Neuronal stem cell (in vitro differentiated cells): ENCODE measurements at regions not wholly inside any gene's neighbourhood (a gene's known extent, or its start where the extent isn't known, plus 50 kb on each side); places are given as distances from the start of the nearest gene placed in this dataset.
A peak's percentile ranks its signal among the peaks of the same experiment; 100 is the strongest.

Source experiments
- DNase-seq: peaks from one replicate; pipeline ENCODE4 v3.0.0-alpha.2; 2013; ENCODE audit warnings: low spot score
- H2AFZ ChIP-seq: one replicate; pipeline ENCODE4 v1.6.1; 2013; ENCODE audit warnings: mild to moderate bottlenecking, low read length, inconsistent platforms
- H2AK5ac ChIP-seq: 2 replicates; pipeline ENCODE4 v1.6.1; 2013; ENCODE audit warnings: low read depth, mild to moderate bottlenecking, inconsistent platforms, low read length, moderate library complexity, mixed read lengths
- H2BK120ac ChIP-seq: 2 replicates; pipeline ENCODE4 v1.6.1; 2013; ENCODE audit warnings: low read depth, mild to moderate bottlenecking, inconsistent platforms, low read length, moderate library complexity, mixed read lengths
- H2BK12ac ChIP-seq: one replicate; pipeline ENCODE4 v1.6.1; 2013; ENCODE audit warnings: low read length, inconsistent platforms
- H2BK15ac ChIP-seq: 2 replicates; pipeline ENCODE4 v1.6.1; 2013; ENCODE audit warnings: mild to moderate bottlenecking, low read length, inconsistent platforms, mixed read lengths
- H2BK5ac ChIP-seq: one replicate; pipeline ENCODE4 v1.6.1; 2013; ENCODE audit warnings: inconsistent platforms, mild to moderate bottlenecking, low read length, moderate library complexity
- H3K14ac ChIP-seq: one replicate; pipeline ENCODE4 v1.6.1; 2013; ENCODE audit warnings: low read length, inconsistent platforms
- H3K18ac ChIP-seq: 2 replicates; pipeline ENCODE4 v1.6.1; 2013; ENCODE audit warnings: low read length, inconsistent platforms
- H3K23ac ChIP-seq: 2 replicates; pipeline ENCODE4 v1.6.1; 2013; ENCODE audit warnings: low read depth, mild to moderate bottlenecking, mixed read lengths, low read length, inconsistent platforms; ENCODE audit not compliant: poor library complexity
- H3K27ac ChIP-seq: replicated peaks from 3 replicates; pipeline ENCODE4 v1.5.1; 2013; ENCODE audit warnings: low read length, inconsistent platforms
- H3K27me3 ChIP-seq, 3 experiments: 2 replicates each; pipeline ENCODE4 v1.6.1; 2013; ENCODE audit warnings: low read length in 3 of 3, mild to moderate bottlenecking in 2 of 3, inconsistent platforms in 1 of 3, low read depth in 1 of 3, mixed read lengths in 1 of 3, moderate library complexity in 1 of 3; ENCODE audit not compliant: control insufficient read depth in 3 of 3, insufficient read depth in 3 of 3
- H3K36me3 ChIP-seq, 2 donors: replicated peaks in 1 of 2; 2 replicates each; pipeline ENCODE4 v1.6.1; 2013; ENCODE audit warnings: low read length in 2 of 2; ENCODE audit not compliant: control insufficient read depth in 2 of 2, insufficient read depth in 2 of 2
- H3K4ac ChIP-seq: 2 replicates; pipeline ENCODE4 v1.6.1; 2013; ENCODE audit warnings: inconsistent platforms, mild to moderate bottlenecking, low read length, moderate library complexity
- H3K4me1 ChIP-seq, 2 donors: 1 replicate in 1 of 2; 2 replicates in 1 of 2; pipeline ENCODE4 v1.6.1; 2013; ENCODE audit warnings: low read length in 2 of 2, low read depth in 1 of 2; ENCODE audit not compliant: control insufficient read depth in 2 of 2, insufficient read depth in 1 of 2
- H3K4me2 ChIP-seq: one replicate; pipeline ENCODE4 v1.6.1; 2013; ENCODE audit warnings: mild to moderate bottlenecking, low read length, inconsistent platforms; ENCODE audit not compliant: insufficient read depth, poor library complexity, severe bottlenecking
- H3K4me3 ChIP-seq, 2 donors: 2 replicates each; pipeline ENCODE4 v1.5.1; 2013; ENCODE audit warnings: low read length in 2 of 2, mild to moderate bottlenecking in 2 of 2, inconsistent platforms in 1 of 2, moderate library complexity in 1 of 2
- H3K79me1 ChIP-seq: one replicate; pipeline ENCODE4 v1.6.1; 2013; ENCODE audit warnings: low read depth, mild to moderate bottlenecking, inconsistent platforms, low read length, moderate library complexity
- H3K9ac ChIP-seq: one replicate; pipeline ENCODE4 v1.6.1; 2013; ENCODE audit warnings: mild to moderate bottlenecking, low read depth, low read length, inconsistent platforms; ENCODE audit not compliant: poor library complexity
- H3K9me3 ChIP-seq, 2 donors: replicated peaks in 1 of 2; 2 replicates each; pipeline versions ENCODE3 to v1.6.1; 2013; ENCODE audit warnings: low read length in 2 of 2, mild to moderate bottlenecking in 2 of 2, inconsistent platforms in 1 of 2, low read depth in 1 of 2, mixed read lengths in 1 of 2, moderate library complexity in 1 of 2; ENCODE audit not compliant: control insufficient read depth in 2 of 2, insufficient read depth in 1 of 2
- H4K8ac ChIP-seq: one replicate; pipeline ENCODE4 v1.6.1; 2013; ENCODE audit warnings: low read depth, mild to moderate bottlenecking, inconsistent platforms, low read length, moderate library complexity
- H4K91ac ChIP-seq: one replicate; pipeline ENCODE4 v1.6.1; 2013; ENCODE audit warnings: low read length, low read depth, mild to moderate bottlenecking, inconsistent platforms; ENCODE audit not compliant: poor library complexity
- WGBS, 2 donors: extraction: QIAGEN DNeasy Blood & Tissue Kit; methylation state at CpG; one replicate each; pipeline ENCODE4 v1.1.7; 2013; ENCODE audit warnings: missing lambda C conversion rate in 2 of 2, mixed read lengths in 1 of 2; ENCODE audit not compliant: insufficient read length in 2 of 2, insufficient replicate concordance in 1 of 2; ENCODE audit errors: extremely low coverage in 2 of 2; 5-methylcytosine and 5-hydroxymethylcytosine counted together

DNA sequence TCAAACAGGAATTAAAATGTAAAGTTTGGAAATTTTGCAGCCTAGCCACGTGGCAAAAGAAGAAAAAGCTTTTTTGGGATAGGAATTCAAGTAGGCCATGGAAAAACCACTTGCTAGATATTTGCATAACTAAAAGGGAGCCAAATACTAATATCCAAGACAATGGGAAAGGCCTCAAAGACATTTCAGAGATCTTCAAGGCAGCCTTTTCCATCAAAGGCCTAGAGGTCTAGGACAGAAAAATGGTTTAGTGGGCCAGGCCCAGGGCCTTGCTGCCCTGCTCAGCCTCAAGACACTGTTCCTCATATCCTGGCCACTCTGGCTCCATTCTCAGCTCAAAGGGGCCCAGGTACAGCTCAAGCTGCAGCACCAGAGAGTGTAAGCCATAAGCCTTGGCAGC lies 265.9 kb upstream of the RPS23 start:
- Histone ChIP-seq H3K14ac (peak overlapping the region; percentile 47), H2BK15ac (no peak overlapping the region), H3K4me1 (no peaks in the 10 kb centered on the region), H3K4me2 (no peak overlapping the region), H3K79me1 (no peaks in the 10 kb centered on the region), H3K4ac (no peak overlapping the region), H2BK12ac (no peak overlapping the region), H3K9me3 (no peaks in the 10 kb centered on the region), H3K9ac (no peak overlapping the region), H2BK120ac (no peak overlapping the region), H4K8ac (no peak overlapping the region), H3K36me3 (no peaks in the 10 kb centered on the region), H3K27me3 (no peaks in the 10 kb centered on the region), H2AK5ac (no peak overlapping the region), H3K4me3 (no peak overlapping the region), H3K18ac (peak overlapping the region; percentile 32), H2BK5ac (no peak overlapping the region), H3K23ac (no peak overlapping the region), H4K91ac (no peak overlapping the region), H2AFZ (no peak overlapping the region), H3K27ac (no peak overlapping the region)
- WGBS, 2 donors: no CpG with 5 or more reads among the region's 1 CpG
- no peak for DNase-seq

DNA sequence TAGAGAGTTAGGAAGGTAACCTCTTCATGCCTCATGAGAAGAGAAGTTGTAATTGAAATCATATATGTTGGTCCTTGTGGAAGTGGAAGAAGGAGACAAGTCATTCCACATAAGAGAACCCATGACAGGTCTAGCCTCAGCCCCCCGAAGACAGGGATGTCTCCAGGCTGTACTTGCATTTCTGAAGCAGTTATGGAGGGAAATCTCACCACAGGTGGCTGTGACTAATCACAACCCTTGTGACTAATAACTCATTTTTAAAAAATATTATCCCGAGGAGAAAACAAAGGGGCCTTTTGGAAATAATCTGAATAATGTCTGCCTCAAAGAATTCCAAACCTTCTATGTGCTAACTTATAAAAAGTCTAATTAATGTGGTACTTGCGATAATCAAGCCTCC lies 262.1 kb upstream of the RPS23 start:
- Histone ChIP-seq H2BK120ac (no peak overlapping the region), H3K79me1 (no peaks in the 10 kb centered on the region), H3K9me3 (no peaks in the 10 kb centered on the region), H3K27me3 (no peaks in the 10 kb centered on the region), H3K4me1 (peaks cover 0 to 2% of the 10 kb centered on the region in 2 donors), H4K91ac (no peak overlapping the region), H3K4ac (no peak overlapping the region), H3K36me3 (no peaks in the 10 kb centered on the region), H2AFZ (no peak overlapping the region), H3K18ac (no peak overlapping the region), H2BK15ac (no peak overlapping the region), H3K23ac (no peak overlapping the region), H2AK5ac (no peak overlapping the region), H2BK5ac (no peak overlapping the region), H3K14ac (no peak overlapping the region), H4K8ac (no peak overlapping the region), H3K9ac (no peak overlapping the region), H3K27ac (no peak overlapping the region), H3K4me3 (no peak overlapping the region), H2BK12ac (no peak overlapping the region), H3K4me2 (no peak overlapping the region)
- no peak for DNase-seq
- WGBS, 2 donors: no CpG with 5 or more reads among the region's 3 CpGs

DNA sequence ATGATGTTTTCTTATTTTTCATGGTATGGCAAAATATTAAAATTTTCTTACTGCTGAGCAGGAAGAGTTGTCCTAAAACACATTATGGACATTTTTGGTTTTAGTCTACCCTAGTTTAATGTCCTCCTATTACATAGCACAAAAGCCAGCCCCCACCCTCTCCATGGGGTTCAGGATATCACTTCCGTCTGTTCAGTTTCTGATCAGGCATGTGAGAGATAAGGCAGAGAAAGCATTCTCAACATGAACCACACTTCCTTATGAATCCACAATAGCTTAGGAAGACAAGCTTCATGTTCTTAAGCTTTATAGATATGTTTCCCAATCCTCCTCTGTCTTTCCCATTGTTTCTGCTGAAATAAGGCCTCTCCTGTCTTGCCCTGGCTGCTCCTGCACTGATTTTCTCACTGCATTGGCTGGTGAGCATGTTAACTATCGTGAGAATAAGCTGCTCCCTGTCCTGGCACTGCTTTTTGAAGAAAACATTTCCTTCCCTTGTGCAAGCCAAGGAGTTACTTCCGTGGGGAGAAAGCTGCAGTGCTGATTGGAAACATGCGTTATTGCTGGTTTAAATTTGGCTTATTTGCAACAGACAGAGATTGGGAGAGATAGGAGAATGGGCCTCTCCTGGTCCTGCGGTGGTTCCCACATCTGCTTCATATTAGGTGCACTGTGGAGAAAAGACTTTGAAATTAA lies 260.3 kb upstream of the RPS23 start:
- WGBS, 2 donors: no CpG with 5 or more reads among the region's 5 CpGs

GRCh38 chr5:82537687-82538306 lies 259.6 kb upstream of the RPS23 start:
- H3K79me1 ChIP-seq: no peaks in the 10 kb centered on the region
- no peak overlapping the region for H4K91ac ChIP-seq
- no peak overlapping the region for H3K14ac ChIP-seq
- no peak overlapping the region for H3K4me3 ChIP-seq
- no peak overlapping the region for H2BK15ac ChIP-seq
- no peaks in the 10 kb centered on the region for H3K9me3 ChIP-seq
- no peak overlapping the region for H3K9ac ChIP-seq
- no peak overlapping the region for H4K8ac ChIP-seq
- H3K4me2 ChIP-seq: no peak overlapping the region
- no peak overlapping the region for H3K27ac ChIP-seq
- H3K23ac ChIP-seq: no peak overlapping the region
- no peak overlapping the region for H2BK5ac ChIP-seq
- H2BK12ac ChIP-seq: no peak overlapping the region
- no peak overlapping the region for H2AFZ ChIP-seq
- no CpG with 5 or more reads among the region's 10 CpGs for WGBS, 2 donors
- peaks cover 0 to 2% of the 10 kb centered on the region in 2 donors for H3K4me1 ChIP-seq
- no peaks in the 10 kb centered on the region for H3K27me3 ChIP-seq
- no peak overlapping the region for H3K18ac ChIP-seq
- DNase-seq: no peak
- H2BK120ac ChIP-seq: no peak overlapping the region
- H2AK5ac ChIP-seq: no peak overlapping the region
- H3K36me3 ChIP-seq: no peaks in the 10 kb centered on the region
- no peak overlapping the region for H3K4ac ChIP-seq

More for the DNA sequence above, 260.3 kb upstream of the RPS23 start:
- Histone ChIP-seq H3K4me3 (no peak overlapping the region), H3K27ac (no peak overlapping the region), H2BK5ac (no peak overlapping the region), H3K18ac (no peak overlapping the region), H3K4ac (no peak overlapping the region), H2AFZ (no peak overlapping the region), H2AK5ac (no peak overlapping the region), H2BK120ac (no peak overlapping the region), H3K9ac (no peak overlapping the region), H3K23ac (no peak overlapping the region), H3K27me3 (no peaks in the 10 kb centered on the region), H3K14ac (no peak overlapping the region), H3K4me2 (no peak overlapping the region), H2BK15ac (no peak overlapping the region), H4K8ac (no peak overlapping the region), H3K4me1 (peaks cover 0 to 2% of the 10 kb centered on the region in 2 donors), H3K9me3 (no peaks in the 10 kb centered on the region), H3K36me3 (no peaks in the 10 kb centered on the region), H3K79me1 (no peaks in the 10 kb centered on the region), H2BK12ac (no peak overlapping the region), H4K91ac (no peak overlapping the region)
- no peak for DNase-seq
